ENCODE measurements at regions not wholly inside any gene's neighbourhood (a gene's known extent, or its start where the extent isn't known, plus 50 kb on each side); places are given as distances from the start of the nearest gene placed in this dataset.

GRCh38 chr1:5779608-5780323 lies 212.5 kb downstream of the NPHP4 start:
- TF ChIP-seq CTCF (conservative IDR thresholded peaks at IDR 0.05; ENCODE audit: low read depth, low read length) = no peak
- no peak for DNase-seq (ENCODE audit: low read depth)
- no peak overlapping the region for H3K4me3 ChIP-seq (ENCODE audit: low read depth, low read length)

DNA sequence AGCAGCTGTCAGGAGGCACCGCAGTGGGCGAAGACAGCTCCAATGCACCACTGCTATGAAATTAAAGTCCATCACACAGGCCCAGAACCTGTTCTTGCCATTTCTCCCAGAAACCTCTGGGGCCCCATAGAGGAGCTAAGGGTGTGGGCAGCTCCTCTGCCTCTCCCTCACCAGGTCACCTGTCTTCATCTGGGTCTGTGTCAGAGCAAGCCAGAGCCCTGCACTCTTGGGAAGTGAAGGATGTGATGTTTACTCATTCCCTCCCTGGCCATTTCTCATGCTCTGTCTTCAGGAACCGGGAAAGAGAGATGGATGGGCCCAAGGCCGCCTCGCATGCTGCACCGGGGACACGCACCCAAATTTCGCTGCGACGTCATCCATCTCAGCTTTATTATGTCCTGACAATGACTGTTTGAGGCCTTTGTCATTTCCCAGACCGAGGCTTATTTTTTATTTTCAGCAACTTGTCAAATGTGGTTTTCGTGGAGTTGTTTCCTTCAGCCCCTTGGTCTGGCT lies 216.1 kb downstream of the NPHP4 start:
- no peak for TF ChIP-seq CTCF (conservative IDR thresholded peaks at IDR 0.05; ENCODE audit: low read depth, low read length)
- DNase-seq (ENCODE audit: low read depth) = no peak
- no peak overlapping the region for H3K4me3 ChIP-seq (ENCODE audit: low read depth, low read length)

DNA sequence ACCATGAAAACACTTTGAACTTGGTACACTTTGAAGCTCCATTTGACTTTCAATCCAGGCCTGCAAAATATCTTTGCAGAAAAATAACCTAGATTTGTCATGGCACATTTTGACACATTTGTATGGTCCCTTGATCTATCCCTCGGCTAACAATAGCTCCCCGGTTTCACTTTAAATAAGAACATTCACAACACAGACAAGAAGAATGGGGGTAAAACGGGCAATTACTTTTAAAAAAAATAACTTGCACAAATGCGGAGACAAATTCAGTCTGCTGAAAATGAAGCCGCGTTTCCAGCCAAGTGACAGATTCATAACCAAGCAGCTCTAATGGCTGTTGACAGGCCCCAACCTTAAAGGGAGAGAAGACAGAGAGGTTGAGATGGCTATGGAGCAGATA lies 218.2 kb downstream of the NPHP4 start:
- H3K4me3 ChIP-seq (ENCODE audit: low read depth, low read length) = no peak overlapping the region
- TF ChIP-seq CTCF (conservative IDR thresholded peaks at IDR 0.05; ENCODE audit: low read depth, low read length) = no peak
- no peak for DNase-seq (ENCODE audit: low read depth)

DNA sequence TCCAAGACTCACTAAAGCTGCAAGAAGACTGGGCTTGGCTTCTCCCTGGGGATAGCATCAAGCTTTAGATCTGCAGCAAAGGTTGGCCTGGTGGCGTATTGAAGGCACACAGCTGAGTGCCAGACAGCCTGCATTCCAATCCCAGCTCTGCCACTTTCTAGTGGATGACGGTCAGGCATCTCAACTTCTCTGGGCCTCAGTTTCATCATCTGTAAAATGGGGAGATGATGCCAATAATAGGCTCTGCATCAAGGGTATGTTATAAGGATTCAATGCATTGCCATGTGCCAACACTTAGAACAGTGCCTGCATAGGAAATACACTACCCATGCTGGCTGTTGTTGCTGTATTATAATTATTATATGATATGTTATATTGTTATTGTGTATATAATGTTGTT lies 220.4 kb downstream of the NPHP4 start:
- TF ChIP-seq CTCF (conservative IDR thresholded peaks at IDR 0.05; ENCODE audit: low read depth, low read length) = no peak
- no peak for DNase-seq (ENCODE audit: low read depth)
- no peak overlapping the region for H3K4me3 ChIP-seq (ENCODE audit: low read depth, low read length)

- DNase-seq (ENCODE audit: low read depth) = peak; percentile 2
- no peak overlapping the region for H3K4me3 ChIP-seq (ENCODE audit: low read depth, low read length)
- no peak for TF ChIP-seq CTCF (conservative IDR thresholded peaks at IDR 0.05; ENCODE audit: low read depth, low read length)
These were observed 221.1 kb downstream of the NPHP4 start for GRCh38 chr1:5770981-5771765.

DNA sequence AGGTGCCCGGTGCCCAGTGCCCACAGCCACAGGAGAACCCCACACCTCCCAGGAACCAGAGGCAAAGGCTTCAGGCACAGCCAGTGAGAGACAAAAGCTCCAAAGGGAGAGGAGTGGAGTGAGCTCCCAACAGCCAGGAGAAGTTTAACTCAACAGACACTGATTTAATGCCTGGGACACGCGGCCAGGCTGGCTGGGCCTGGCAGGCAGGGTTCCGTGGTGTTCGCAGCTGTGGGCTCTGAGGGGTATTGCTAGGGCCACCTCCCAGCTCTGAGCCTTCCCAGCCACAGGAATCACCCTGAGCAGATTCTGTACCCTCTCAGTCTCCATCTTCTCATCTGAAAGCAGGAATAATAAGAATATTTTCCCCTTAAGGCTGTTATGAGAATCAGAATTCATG lies 222.5 kb downstream of the NPHP4 start:
- H3K4me3 ChIP-seq (ENCODE audit: low read depth, low read length) = no peak overlapping the region
- no peak for DNase-seq (ENCODE audit: low read depth)
- no peak for TF ChIP-seq CTCF (conservative IDR thresholded peaks at IDR 0.05; ENCODE audit: low read depth, low read length)
